IPS DF 19.7 (cell line): ENCODE measurements at regions not wholly inside any gene's neighbourhood (a gene's known extent, or its start where the extent isn't known, plus 50 kb on each side); places are given as distances from the start of the nearest gene placed in this dataset.
"Not testable (repeated sequence)": the region's sequence is repeated elsewhere in the genome, so short reads cannot be mapped to it uniquely, and the experiment has no call there.

Experiments
- DNase-seq: peaks from one replicate; pipeline ENCODE4 v3.0.0-alpha.2; 2013; ENCODE audit warnings: low read depth, low spot score

DNA sequence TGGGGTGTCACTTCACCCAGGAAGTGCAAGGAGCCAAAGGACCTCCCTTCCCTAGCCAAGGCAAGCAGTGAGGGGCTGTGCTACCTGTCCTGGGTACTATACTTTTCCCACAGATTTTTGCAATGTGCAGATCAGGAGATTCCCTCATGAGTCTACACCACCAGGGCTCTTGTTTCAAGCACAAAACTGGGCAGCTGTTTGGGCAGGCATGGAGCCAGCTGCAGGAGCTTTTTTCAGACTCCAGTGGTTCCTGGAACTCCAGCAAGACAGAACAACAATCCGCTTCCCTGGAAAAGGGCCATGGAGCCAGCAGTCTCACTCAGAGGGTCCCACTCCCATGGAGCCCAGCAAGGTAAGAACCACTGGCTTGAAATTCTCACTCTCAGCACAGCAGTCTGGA is 1649.6 kb downstream of the LRRC4C start:
- no peak for DNase-seq

- DNase-seq, result no peak
Measured at GRCh38 chr11:39807904-39808303, 1651.5 kb downstream of the LRRC4C start.

DNA sequence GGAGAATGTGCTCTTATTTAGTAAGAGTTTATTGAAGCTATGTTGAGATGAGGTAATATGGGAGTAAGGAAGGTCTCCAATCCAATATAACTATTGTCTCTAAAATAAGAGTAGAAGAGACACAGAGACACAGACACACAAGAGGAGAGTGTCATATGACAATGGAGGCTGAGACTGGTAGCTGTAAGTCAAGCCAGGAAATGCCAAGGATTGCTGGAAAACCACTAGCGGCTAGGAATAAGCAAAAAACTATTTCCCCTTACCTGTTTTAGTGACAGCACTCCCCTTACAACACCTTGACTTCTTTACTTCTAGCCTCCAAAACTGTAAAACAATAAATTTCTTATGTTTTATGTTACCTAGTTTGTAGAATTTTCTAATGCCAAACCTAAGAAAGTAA is 1652.8 kb downstream of the LRRC4C start:
- DNase-seq, result no peak

DNA sequence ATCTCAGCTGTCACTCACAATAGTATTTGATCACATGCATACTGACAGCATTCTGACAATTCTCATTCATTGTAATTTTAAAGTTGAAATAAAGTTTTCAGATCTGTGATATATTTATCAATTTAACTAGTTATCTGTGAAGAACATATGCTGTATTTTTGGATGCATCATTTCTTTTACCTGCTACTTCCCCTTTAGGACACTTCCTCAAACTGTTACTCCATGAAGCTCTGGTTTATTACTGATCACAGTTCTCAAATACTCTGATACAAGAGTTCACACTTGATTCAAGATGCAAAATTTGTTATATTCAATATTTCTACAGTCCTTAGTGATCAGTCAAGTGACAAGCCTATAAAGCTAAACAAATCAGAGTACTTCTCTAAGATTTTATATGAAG is 1655.2 kb downstream of the LRRC4C start:
- DNase-seq, result no peak

GRCh38 chr11:39786682-39787081 is 1672.8 kb downstream of the LRRC4C start:
- DNase-seq, result no peak

DNA sequence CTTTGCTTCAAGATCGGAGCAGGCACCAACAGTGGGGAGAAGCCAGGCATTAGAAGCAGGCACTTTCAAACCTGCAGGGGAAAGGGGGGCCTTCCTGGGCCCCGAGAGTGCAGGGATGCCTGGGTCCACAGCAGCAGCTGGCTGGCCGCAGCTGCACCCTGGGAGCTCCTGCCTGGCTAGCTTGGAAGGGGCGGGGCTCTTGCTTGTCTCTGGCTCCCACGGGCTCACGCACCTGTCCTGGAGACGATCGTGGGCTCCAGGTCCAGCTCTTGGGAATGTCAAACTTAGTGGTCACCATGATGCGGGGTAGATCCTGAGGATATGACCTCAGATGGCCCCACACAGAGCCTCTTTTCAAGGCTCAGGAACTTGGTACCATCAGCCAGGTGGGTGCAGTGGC is 1673.2 kb downstream of the LRRC4C start:
- no peak for DNase-seq

GRCh38 chr11:39784873-39785272 is 1674.6 kb downstream of the LRRC4C start:
- DNase-seq, result no peak

DNA sequence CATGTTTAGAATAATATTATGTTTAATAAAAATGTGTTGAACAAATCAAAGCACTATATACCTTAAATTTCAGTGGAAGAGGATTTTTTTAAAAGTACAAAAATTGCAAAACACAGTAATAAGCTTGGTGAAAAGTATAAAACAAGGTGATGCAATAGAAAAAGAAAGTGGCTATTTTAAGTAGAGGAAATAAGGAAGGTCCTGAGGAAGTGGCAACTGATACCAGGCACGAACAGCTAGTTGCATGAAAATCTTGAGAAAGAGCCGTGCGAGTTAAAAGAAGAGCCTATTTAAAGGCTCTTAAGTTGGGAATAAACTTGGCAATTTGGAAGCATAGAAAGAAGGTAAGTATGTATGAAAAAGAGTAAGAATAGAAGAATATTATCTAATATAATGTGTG is 1679.3 kb downstream of the LRRC4C start:
- no peak for DNase-seq

GRCh38 chr11:39777035-39777434 is 1682.4 kb downstream of the LRRC4C start:
- DNase-seq, result no peak

- no peak for DNase-seq
Measured at GRCh38 chr11:39772525-39773137, 1686.8 kb downstream of the LRRC4C start.

- DNase-seq, result no peak
Measured at GRCh38 chr11:39768214-39768613, 1691.2 kb downstream of the LRRC4C start.

DNA sequence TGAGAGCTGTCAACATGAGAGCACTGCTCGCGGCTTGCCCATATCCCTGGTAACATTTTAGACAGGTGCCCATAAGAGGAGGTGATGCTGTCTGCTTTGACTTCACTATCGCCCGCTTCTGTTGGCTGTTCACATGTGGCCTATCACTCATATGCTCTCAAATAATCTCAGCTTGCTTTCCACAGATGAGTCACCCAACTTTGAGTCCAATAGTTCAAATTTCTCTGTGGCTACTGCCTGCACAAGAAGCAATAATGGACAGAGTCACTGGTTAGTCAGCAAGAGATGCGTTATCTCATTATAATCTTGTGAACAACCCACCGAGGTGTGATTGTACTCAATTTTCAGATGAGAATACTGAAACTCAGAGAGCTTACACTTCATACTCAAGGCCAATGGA is 1714.1 kb downstream of the LRRC4C start:
- DNase-seq, result no peak

DNA sequence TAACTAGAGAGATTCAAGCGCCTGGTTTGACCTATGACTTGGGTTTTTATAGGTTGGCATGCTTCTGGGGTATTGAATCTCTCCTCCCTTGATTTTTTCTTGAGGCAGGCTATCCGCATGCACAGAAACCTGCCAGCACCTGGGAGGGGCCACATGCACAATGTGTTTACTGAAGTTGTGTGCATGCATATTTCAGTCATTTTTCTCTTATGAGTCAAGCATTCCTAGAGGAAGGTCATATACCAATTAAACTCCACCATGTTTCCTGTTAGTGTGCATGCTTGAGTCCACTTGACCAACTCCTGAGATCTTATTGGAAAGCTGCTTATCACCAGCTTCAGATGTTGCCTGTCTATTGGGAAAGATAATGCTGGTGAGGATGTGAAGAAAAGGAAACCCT is 1718.4 kb downstream of the LRRC4C start:
- no peak for DNase-seq

DNA sequence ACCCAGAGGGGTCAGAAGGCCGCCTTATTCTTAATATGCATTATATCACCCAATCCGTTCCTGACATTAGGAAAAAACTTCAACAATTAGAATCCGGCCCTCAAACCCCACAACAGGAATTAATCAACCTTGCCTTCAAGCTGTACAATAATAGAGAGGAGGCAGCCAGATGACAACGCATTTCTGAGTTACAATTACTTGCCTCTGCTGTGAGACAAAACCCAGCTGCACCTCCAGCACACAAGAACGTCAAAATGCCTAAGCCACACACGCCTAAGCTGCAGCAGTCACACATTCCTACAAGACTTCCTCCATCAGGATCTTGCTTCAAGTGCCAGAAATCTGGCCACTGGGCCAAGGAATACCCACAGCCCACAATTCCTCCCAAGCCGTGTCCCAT is 1723.1 kb downstream of the LRRC4C start:
- not testable (repeated sequence) for DNase-seq

GRCh38 chr11:39732001-39732400 is 1727.5 kb downstream of the LRRC4C start:
- no peak for DNase-seq

GRCh38 chr11:39725081-39725480 is 1734.4 kb downstream of the LRRC4C start:
- no peak for DNase-seq

DNA sequence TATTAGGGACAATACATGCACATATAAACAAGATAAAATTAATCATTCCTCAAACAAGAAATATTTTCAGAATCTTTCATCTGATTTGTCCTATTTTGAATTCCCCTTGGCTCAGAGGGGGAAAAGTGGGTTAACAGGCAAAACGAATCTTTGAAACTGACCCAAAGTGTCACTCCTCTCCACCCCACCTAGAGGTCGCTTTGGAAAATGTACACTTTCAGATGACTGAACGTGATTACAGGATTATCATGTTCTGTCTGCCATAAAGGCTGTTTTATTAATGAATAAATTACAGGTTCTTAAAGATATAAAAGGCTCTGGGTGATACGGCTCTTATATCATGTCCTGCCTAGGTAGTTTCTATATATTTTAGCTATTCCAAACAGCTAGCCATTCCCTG is 1735.0 kb downstream of the LRRC4C start:
- DNase-seq, result no peak

DNA sequence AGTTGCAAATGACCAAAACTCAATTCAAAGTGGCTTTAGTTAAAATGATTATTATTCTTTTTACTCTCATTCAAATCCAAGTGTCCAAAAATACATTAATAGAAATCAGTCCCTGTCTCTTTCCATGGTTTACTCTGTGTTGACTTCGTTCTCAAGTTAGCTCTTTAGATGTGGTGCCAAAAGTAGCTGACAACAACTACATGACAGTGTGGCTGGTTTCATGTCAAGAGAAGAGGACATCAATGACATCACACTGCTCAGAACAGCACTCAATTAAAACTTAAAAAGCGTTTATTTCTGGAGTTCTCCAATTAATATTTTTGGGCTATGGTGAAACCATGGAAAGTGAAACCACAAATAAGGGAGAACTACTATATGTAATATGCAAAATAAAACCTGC is 1746.9 kb downstream of the LRRC4C start:
- DNase-seq, result no peak

- DNase-seq, result no peak
Measured at GRCh38 chr11:39690856-39691255, 1768.6 kb downstream of the LRRC4C start.

GRCh38 chr11:39683951-39684554 is 1775.4 kb downstream of the LRRC4C start:
- DNase-seq, result no peak

GRCh38 chr11:39683288-39683950 is 1776.0 kb downstream of the LRRC4C start:
- no peak for DNase-seq

- no peak for DNase-seq
Measured at GRCh38 chr11:39681428-39681827, 1778.0 kb downstream of the LRRC4C start.

DNA sequence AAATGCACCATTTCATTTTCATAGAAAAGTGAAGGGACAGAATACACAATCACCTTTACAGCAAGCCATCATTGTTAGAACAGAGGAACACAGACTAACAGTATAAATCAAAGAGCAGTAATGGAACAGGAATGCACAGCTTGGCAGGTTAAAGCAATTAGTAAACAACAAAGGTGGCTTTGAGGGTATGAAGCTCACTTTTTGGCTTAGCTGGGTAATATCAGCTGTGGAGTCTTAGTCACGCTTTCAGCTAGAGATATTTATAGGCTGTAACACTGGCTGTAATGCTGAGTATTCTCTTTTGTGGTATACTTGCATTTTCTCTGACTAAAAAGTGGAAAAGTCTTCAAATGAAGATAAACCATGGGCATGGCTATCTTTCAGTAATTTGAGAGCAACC is 1780.5 kb downstream of the LRRC4C start:
- no peak for DNase-seq
